Left colon (tissue), 2 donors: ENCODE measurements at regions not wholly inside any gene's neighbourhood (a gene's known extent, or its start where the extent isn't known, plus 50 kb on each side); places are given as distances from the start of the nearest gene placed in this dataset.
A peak's percentile ranks its signal among the peaks of the same experiment; 100 is the strongest.

Experiments used
- ATAC-seq: fragments of 200-7000 bp; cut with Tn5 transposase; one replicate; pipeline ENCODE4 v1.9.1; 2020; ENCODE audit warnings: mild to moderate bottlenecking, moderate library complexity
- DNase-seq, 2 donors: peaks; one replicate each; pipeline ENCODE4 v3.0.0-alpha.2; 2020
- intact Hi-C, 2 donors: fragments of 100-400 bp; cut with DNase I in 1 of 2; cut with micrococcal nuclease in 1 of 2; formaldehyde crosslinking; loops; one replicate each; pipeline versions ENCODE4 v1.11.2 to v1.14.0; 2022; cut with DNase I, micrococcal nuclease
- donor health status: DM: no; HTN: no; CAD: no.
- donor health status: DM: yes; HTN: yes; CAD: no.

- no peak for ATAC-seq
- DNase-seq: no peak
- intact Hi-C loops: no loop called here
Observed at GRCh38 chr5:66299463-66299862, 155.4 kb downstream of the SREK1 start.

GRCh38 chr5:66302344-66302743 lies 158.2 kb downstream of the SREK1 start:
- ATAC-seq (no peak), DNase-seq (no peak)
- intact Hi-C loops: no loop called here

DNA sequence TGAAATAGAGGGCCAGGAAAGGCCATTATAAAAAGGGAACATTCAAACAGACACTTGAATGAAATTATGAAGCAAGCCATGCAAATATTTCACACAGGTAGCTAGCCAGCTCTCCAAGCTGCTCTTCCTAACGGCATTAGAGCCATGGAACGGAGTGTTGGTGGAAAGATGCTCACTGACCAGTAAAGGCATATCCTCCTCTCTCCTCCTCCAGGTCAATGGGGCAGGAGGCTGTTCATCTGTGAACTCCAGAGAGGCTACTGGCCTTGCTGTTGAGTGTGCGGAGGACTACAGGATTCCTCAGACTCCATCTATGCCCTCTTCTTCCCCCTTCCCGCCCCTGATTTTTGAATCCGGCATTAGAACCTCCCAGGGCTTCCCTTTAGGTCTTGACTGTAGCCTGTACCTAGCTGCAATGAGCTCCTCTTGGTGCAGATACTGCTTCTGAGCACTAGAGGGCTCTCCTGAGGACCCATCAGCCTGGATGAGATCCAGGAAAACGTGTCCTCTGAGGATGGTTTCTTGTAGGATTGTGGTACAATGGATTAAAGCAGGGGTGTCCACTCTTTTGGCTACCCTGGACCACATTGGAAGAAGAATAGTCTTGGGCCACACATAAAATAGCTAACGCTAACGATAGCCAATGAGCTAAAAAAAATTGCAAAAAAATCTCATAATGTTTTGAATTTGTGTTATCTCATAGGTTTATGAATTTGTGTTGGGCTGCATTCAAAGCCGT lies 162.2 kb downstream of the SREK1 start:
- intact Hi-C loops: loop anchor here in 1 of 2 donors (5.0 kb wide), 2 partner anchors 134 to 451 kb away; no protein-coding TSS in a partner anchor
- ATAC-seq (peak; percentile 87), DNase-seq (peak; percentile 29 to 30)

GRCh38 chr5:66306844-66307315 lies 162.8 kb downstream of the SREK1 start:
- DNase-seq (no peak), ATAC-seq (no peak)
- intact Hi-C loops: loop anchor here in 1 of 2 donors (5.0 kb wide), 2 partner anchors 135 to 450 kb away; no protein-coding TSS in a partner anchor

GRCh38 chr5:66307647-66308241 lies 163.6 kb downstream of the SREK1 start:
- no peak for DNase-seq
- peak; percentile 71 for ATAC-seq
- intact Hi-C loops: loop anchor here in 1 of 2 donors (5.0 kb wide), 2 partner anchors 135 to 450 kb away; no protein-coding TSS in a partner anchor

DNA sequence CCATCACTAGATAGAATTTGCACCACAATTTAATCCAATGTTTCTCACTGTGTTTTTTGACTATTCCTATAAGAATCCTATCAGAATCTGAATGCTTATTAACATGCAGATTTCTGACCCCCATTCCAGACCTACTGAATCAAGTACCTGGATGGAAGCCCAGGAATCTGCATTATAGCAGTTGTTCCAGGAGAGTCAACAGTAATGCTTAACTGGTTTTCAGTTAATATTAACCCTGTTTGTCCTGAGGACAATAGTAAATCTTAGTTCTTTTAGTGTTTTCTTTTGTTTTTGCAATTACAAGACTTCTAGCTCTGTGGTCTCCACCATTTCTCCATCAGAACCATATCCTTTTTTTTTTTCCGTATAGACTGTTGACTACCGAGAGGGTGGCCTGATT lies 168.2 kb downstream of the SREK1 start:
- DNase-seq (no peak), ATAC-seq (no peak)
- intact Hi-C loops: no loop called here

GRCh38 chr5:66315784-66316183 lies 171.7 kb downstream of the SREK1 start:
- DNase-seq (no peak), ATAC-seq (no peak)
- intact Hi-C loops: no loop called here

GRCh38 chr5:66322786-66323528 lies 178.9 kb downstream of the SREK1 start:
- no peak for DNase-seq
- intact Hi-C loops: no loop called here

DNA sequence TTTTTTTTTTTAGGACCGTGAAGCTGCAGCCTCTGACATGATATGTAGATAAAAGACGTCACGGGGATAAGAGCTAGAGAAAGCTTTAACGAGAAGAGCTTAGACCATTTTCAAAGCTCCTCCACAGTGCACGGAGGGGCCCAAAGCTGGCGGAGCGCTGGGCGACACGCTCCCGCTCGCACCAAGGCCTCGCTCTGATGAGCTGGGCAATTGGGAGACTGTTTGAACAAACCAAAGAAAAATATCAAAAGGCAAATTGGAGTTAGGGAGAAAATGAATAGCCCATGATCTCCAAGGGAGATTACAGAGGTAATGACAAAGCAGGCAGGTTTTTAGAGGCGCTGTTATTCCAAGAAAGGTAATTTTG lies 179.4 kb downstream of the SREK1 start:
- intact Hi-C loops: no loop called here
- ATAC-seq (no peak), DNase-seq (no peak)

More at GRCh38 chr5:66322786-66323528, 178.9 kb downstream of the SREK1 start:
- ATAC-seq: no peak

DNA sequence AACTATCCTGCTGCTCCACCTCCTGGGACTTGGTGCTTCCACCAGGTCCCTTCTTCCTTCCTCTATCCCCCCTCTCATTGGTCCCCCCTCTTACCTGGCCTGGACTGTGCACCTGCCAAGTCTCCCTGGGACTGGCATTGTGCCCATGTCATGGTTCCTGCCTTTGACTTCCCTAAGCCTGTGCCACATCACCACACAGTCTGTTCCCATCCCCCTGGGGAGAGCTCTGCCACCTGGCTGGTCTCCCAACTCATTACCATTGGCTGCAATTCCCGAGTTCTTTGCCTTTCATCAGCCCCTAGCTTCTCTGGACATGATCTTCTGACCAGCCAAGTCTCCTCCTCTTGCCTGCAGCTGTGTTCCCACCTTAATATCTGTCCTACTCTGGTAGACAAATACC lies 180.3 kb downstream of the SREK1 start:
- intact Hi-C loops: no loop called here
- ATAC-seq (peak; percentile 21), DNase-seq (no peak)

- intact Hi-C loops: no loop called here
- ATAC-seq (no peak), DNase-seq (no peak)
Observed at GRCh38 chr5:66326276-66326675, 182.2 kb downstream of the SREK1 start.

DNA sequence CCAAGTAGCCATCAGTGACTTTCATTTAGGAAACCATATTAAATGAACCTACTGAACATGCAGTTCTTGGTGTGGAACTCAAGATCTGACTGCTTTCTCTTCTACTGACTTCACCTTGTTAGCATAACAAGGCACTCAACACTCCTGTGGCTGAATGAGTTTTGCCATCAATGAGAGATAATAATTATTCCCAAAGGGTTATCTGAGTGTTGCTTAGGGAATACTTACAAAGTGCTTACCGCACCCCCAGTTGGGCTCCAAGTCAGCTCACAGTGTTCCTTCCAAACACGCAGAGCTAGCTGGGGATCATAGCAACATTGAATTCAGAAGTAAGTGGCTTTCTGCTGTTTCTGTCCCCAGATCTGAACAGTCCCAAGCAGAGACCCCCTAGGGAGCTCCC lies 182.9 kb downstream of the SREK1 start:
- intact Hi-C loops: no loop called here
- DNase-seq: no peak
- no peak for ATAC-seq

- DNase-seq: no peak
- no peak for ATAC-seq
- intact Hi-C loops: no loop called here
Observed at GRCh38 chr5:66329078-66329477, 185.0 kb downstream of the SREK1 start.

- intact Hi-C loops: no loop called here
- DNase-seq (no peak), ATAC-seq (no peak)
Observed at GRCh38 chr5:66333192-66333591, 189.1 kb downstream of the SREK1 start.

DNA sequence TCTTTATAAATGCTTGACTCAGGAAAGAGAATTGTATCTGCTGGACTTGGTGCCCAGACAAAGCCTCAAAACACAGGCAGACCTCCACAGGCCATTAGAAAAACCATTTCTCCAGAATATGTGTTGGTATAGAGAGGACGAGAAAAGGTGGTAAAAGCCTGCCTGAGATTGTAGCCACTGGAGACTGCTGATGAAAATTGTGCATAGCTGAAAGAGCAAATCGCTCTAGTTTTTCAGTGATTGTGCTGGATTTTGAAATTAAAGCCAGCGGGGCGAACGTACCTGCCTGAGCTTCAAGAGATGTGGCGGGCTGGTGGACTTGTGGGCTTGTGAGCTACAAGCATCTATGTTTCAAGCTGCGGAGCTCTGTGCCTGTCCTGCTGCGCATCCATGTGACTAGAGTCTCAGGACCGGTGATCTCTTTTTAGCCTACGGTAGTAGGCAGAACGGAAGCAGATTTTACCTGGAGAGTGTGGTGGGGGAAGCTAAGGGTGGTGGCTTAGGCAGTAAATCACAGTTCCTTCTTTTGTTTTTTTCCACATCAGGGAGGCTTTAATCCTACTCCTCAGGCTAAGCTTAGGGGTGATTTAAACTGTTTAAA lies 193.6 kb downstream of the SREK1 start:
- ATAC-seq: no peak
- intact Hi-C loops: no loop called here

DNA sequence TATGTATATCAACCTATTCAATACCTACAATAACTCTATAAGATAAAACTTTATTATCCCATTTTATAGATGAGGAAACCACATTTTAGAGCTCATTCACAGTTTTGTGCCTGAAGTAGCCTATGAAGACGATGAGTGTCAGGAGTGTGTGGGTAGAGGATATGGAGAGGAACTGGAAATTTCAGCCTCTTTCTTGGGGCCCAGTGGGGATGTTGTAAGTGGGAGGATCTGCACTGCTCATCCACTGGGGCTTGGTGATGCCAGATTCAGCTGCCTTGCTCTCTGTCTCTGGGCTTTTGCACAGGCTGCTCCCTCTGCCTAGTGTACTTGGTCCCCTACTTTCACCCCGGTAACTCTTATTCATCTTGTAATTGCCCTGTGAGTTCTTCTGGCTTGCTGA lies 194.7 kb downstream of the SREK1 start:
- intact Hi-C loops: no loop called here
- DNase-seq (no peak), ATAC-seq (no peak)

More for the DNA sequence above, 193.6 kb downstream of the SREK1 start:
- DNase-seq: no peak

DNA sequence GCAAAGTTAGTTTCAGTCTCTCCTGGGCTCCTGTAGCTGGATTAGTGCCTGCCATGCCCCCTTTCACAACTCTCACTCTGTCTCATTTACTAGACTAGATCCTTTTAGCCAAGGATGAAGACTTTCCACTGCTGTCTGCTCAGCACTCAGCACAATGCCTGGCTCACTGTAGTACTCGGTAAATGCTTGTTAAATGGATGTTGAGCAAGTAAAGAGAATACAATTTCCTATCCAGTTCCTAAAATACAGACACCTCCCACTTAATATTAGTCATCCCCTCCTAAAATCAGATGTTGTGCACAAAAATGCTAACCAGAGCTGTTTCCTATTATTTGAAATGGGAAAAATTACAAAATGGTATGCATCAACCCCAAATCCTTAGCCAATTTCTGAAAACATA lies 195.8 kb downstream of the SREK1 start:
- intact Hi-C loops: no loop called here
- ATAC-seq (no peak), DNase-seq (no peak)

- no peak for DNase-seq
- intact Hi-C loops: no loop called here
- no peak for ATAC-seq
Observed at GRCh38 chr5:66340786-66341185, 196.7 kb downstream of the SREK1 start.

- intact Hi-C loops: no loop called here
- DNase-seq (no peak), ATAC-seq (no peak)
Observed at GRCh38 chr5:66342341-66342880, 198.3 kb downstream of the SREK1 start.
